ENCODE measurements at regions not wholly inside any gene's neighbourhood (a gene's known extent, or its start where the extent isn't known, plus 50 kb on each side); places are given as distances from the start of the nearest gene placed in this dataset.

DNA sequence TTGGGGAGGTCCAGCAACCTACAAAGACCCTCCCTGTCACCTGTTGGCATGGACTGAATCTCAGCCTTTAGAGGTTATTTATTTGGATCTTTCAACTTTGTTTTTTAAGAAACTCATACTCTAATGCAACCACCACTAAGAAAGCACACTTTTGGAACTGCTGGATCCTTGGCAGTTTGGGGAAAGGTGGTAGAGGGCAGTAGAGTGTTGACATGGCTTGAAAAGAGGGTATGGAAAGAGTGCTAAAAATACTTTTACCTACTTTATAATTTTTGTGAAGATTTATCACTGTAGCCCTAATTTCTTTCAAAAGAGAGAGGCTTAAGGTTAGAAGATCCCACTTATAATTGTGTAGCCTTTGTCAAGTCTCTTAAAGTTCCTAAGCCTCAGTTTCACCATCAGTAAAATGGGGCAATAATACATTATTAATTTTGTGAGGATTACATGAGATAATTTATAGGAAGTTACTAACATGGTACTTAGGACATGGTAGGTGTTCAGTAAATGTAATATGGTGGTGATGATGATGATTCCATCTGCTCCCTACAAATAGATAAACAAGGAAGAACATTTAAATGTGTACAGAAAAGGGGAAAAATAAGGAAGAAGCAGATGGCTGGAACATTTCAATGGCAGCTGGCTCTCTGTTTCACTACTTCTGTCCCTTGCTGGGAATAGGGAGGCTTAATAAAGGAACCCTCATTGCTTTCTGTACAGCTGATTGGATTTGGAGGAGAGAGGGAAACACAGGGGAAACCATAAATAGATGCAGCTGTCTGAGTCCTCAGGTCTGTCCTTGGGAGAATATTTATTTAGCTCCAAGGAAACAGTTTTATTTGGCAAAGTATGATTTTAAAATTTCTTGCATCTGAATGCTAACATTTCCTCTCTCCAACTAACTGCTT is 208.4 kb upstream of the ADAMTS9 start:
- no peak for DNase-seq
- ATAC-seq = no peak
- CTCF ChIA-PET = no interaction called here

DNA sequence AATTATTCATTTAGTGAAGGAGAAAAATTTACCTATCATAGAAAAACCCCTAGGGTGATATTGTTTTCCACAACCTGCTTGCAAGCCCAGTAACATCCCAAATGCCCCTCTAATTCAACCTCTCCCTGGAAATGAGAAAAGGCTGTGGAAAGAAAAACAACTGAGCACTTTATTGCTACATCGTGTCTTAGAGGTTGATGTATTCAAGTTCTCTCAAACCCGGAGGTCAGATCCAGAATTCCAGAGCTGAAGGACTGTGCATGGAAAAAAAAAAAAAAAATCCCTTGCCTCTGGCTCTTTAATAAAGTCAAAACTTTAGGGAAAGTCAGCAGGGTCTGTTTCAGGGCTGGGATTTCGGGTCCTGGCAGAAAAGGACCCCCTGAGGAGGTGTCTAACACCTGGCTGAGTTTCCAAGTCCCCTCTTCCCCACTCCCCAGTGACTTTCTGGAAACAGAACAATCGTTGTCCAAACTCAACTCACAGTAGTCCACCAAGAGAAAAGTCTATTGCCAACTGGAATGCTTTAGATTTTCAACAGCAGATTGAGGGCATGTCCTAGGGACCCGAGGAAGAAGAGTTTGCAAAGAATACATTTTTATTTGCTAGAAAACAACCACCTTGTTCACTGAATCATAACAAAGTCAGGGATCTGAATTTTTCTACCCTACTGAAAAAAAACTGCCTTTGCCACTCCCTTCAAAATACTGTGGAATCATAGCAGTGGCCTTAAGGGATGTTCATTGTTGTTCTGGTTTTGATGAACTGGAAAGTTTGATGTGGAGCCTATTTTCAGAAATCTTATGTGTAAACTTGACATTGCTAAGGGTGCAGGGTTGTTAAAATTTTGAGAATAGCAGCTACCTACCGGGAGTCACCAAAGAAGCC is 207.5 kb upstream of the ADAMTS9 start:
- CTCF ChIA-PET = no interaction called here

More for the DNA sequence above, 208.4 kb upstream of the ADAMTS9 start:
- Mint-ChIP-seq H3K9me3 (peaks cover 1% of the 10 kb centered on the region), H3K4me1 (ENCODE audit: low read depth) (no peaks in the 10 kb centered on the region), H3K27me3 (no peaks in the 10 kb centered on the region), H3K36me3 (ENCODE audit: low read depth) (no peaks in the 10 kb centered on the region), H3K27ac (no peak overlapping the region), H3K4me3 (no peak overlapping the region)
- POLR2A ChIA-PET = no interaction called here
- TF ChIP-seq, protein P1, sequence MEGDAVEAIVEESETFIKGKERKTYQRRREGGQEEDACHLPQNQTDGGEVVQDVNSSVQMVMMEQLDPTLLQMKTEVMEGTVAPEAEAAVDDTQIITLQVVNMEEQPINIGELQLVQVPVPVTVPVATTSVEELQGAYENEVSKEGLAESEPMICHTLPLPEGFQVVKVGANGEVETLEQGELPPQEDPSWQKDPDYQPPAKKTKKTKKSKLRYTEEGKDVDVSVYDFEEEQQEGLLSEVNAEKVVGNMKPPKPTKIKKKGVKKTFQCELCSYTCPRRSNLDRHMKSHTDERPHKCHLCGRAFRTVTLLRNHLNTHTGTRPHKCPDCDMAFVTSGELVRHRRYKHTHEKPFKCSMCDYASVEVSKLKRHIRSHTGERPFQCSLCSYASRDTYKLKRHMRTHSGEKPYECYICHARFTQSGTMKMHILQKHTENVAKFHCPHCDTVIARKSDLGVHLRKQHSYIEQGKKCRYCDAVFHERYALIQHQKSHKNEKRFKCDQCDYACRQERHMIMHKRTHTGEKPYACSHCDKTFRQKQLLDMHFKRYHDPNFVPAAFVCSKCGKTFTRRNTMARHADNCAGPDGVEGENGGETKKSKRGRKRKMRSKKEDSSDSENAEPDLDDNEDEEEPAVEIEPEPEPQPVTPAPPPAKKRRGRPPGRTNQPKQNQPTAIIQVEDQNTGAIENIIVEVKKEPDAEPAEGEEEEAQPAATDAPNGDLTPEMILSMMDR (IDR thresholded peaks at IDR 0.05) = no peak
- intact Hi-C loops (cut with micrococcal nuclease) = no loop called here

DNA sequence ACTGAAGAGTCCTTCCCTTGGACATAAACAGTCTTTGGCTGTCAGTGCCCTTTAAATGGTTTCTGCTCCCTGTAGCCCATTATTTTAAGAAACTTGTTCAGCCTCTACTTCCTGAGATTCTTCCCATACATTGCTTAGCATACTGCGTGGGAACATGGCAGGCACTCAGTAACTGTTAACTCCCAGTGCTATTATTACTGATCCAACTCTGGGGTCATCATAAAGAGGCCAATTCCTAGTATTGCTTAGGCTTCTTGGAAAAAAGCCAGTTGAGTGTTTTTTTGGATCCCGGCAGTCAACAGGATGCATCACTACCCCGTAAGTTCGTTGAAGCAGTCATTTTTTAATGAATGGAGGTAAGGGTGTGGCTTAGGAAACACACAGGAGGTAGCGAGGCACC is 206.2 kb upstream of the ADAMTS9 start:
- intact Hi-C loops (cut with micrococcal nuclease) = no loop called here
- no peak overlapping the region for H3K27ac Mint-ChIP-seq
- H3K27me3 Mint-ChIP-seq = no peaks in the 10 kb centered on the region
- DNase-seq (no peak), ATAC-seq (no peak)
- no peak overlapping the region for H3K4me3 Mint-ChIP-seq
- no peaks in the 10 kb centered on the region for H3K36me3 Mint-ChIP-seq (ENCODE audit: low read depth)
- peaks cover 1% of the 10 kb centered on the region for H3K9me3 Mint-ChIP-seq
- POLR2A ChIA-PET = no interaction called here
- TF ChIP-seq, protein P1 (IDR thresholded peaks at IDR 0.05) = no peak
- CTCF ChIA-PET = no interaction called here
- no peaks in the 10 kb centered on the region for H3K4me1 Mint-ChIP-seq (ENCODE audit: low read depth)

More for the DNA sequence above, 207.5 kb upstream of the ADAMTS9 start:
- H3K9me3 Mint-ChIP-seq = peaks cover 1% of the 10 kb centered on the region
- intact Hi-C loops (cut with micrococcal nuclease) = no loop called here
- no peak overlapping the region for H3K27ac Mint-ChIP-seq
- no peaks in the 10 kb centered on the region for H3K36me3 Mint-ChIP-seq (ENCODE audit: low read depth)
- DNase-seq (no peak), ATAC-seq (no peak)
- no peaks in the 10 kb centered on the region for H3K27me3 Mint-ChIP-seq
- no peaks in the 10 kb centered on the region for H3K4me1 Mint-ChIP-seq (ENCODE audit: low read depth)
- POLR2A ChIA-PET = no interaction called here
- TF ChIP-seq, protein P1 (IDR thresholded peaks at IDR 0.05) = no peak
- no peak overlapping the region for H3K4me3 Mint-ChIP-seq

DNA sequence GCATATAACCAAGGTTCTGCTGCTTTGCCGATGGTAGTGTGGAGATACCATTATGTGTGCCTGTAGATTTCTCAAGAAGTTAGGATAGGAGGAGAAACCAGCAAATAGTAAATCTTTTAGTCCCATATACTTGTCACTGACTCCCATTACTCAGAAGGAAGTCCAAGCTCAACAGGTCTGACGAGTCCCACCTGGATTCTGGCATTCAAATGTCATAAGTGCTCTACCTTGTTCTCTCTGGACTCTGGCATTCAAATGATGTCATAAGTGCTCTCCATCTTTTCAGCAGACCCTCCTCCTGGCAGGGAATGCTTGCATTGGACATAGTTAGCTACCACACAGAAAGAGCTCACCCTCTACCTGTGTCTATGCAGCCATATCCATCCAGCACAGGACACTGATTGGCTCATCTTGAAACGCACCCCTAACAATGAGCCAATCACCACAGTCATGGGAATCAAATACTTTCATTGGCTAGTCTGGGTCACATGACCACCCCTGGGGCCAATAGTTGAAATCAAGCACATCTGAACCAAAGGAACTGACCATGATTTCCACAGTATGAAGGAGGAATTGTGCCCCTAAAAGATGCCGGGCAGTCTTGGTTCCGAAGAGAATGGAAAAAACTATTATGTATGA is 205.0 kb upstream of the ADAMTS9 start:
- intact Hi-C loops (cut with micrococcal nuclease) = no loop called here
- H3K9me3 Mint-ChIP-seq = peaks cover 1% of the 10 kb centered on the region
- TF ChIP-seq, protein P1 (IDR thresholded peaks at IDR 0.05) = no peak
- H3K27ac Mint-ChIP-seq = no peak overlapping the region
- H3K4me3 Mint-ChIP-seq = no peak overlapping the region
- H3K36me3 Mint-ChIP-seq (ENCODE audit: low read depth) = no peaks in the 10 kb centered on the region
- ATAC-seq = no peak
- ChIA-PET CTCF (no interaction called here), POLR2A (no interaction called here)
- H3K4me1 Mint-ChIP-seq (ENCODE audit: low read depth) = no peaks in the 10 kb centered on the region
- no peaks in the 10 kb centered on the region for H3K27me3 Mint-ChIP-seq
- no peak for DNase-seq
